Activated CD8-positive, alpha-beta memory T cell treated with anti-CD3 and anti-CD28 coated beads for 48 hours (primary cell): ENCODE measurements at regions not wholly inside any gene's neighbourhood (a gene's known extent, or its start where the extent isn't known, plus 50 kb on each side); places are given as distances from the start of the nearest gene placed in this dataset.

Experiments
- DNase-seq, 3 experiments: peaks; one replicate each; pipeline ENCODE4 v3.0.0-alpha.2; 2020; ENCODE audit warnings: low read depth in 2 of 3, low spot score in 2 of 3

GRCh38 chr12:76611533-76611932 lies 52.0 kb upstream of the OSBPL8 start:
- no peak for DNase-seq

GRCh38 chr12:76614364-76614763 lies 54.8 kb upstream of the OSBPL8 start:
- DNase-seq = no peak

- DNase-seq = no peak
These were observed 58.5 kb upstream of the OSBPL8 start for GRCh38 chr12:76618031-76618430.

- peak in 1 of 3 experiments; percentile 30 for DNase-seq
These were observed 62.0 kb upstream of the OSBPL8 start for GRCh38 chr12:76621582-76622024.

GRCh38 chr12:76622351-76622750 lies 62.8 kb upstream of the OSBPL8 start:
- DNase-seq = no peak

- DNase-seq = no peak
These were observed 63.3 kb upstream of the OSBPL8 start for GRCh38 chr12:76622915-76623314.

- DNase-seq = no peak
These were observed 64.4 kb upstream of the OSBPL8 start for GRCh38 chr12:76623931-76624330.

GRCh38 chr12:76627346-76628135 lies 68.0 kb upstream of the OSBPL8 start:
- DNase-seq = no peak

GRCh38 chr12:76628745-76629144 lies 69.2 kb upstream of the OSBPL8 start:
- DNase-seq = no peak

GRCh38 chr12:76631741-76632140 lies 72.2 kb upstream of the OSBPL8 start:
- DNase-seq = no peak

- no peak for DNase-seq
These were observed 73.8 kb upstream of the OSBPL8 start for GRCh38 chr12:76633415-76633814.

- no peak for DNase-seq
These were observed 74.6 kb upstream of the OSBPL8 start for GRCh38 chr12:76634133-76634532.

- no peak for DNase-seq
These were observed 76.6 kb upstream of the OSBPL8 start for GRCh38 chr12:76636121-76636692.

- DNase-seq = no peak
These were observed 78.2 kb upstream of the OSBPL8 start for GRCh38 chr12:76637807-76638206.

- no peak for DNase-seq
These were observed 80.1 kb upstream of the OSBPL8 start for GRCh38 chr12:76639646-76640045.

- no peak for DNase-seq
These were observed 81.5 kb upstream of the OSBPL8 start for GRCh38 chr12:76641073-76641472.

GRCh38 chr12:76641961-76642360 lies 82.4 kb upstream of the OSBPL8 start:
- no peak for DNase-seq

- no peak for DNase-seq
These were observed 83.9 kb upstream of the OSBPL8 start for GRCh38 chr12:76643438-76643837.

GRCh38 chr12:76644950-76645349 lies 85.4 kb upstream of the OSBPL8 start:
- DNase-seq = no peak

GRCh38 chr12:76645934-76646333 lies 86.4 kb upstream of the OSBPL8 start:
- no peak for DNase-seq

GRCh38 chr12:76646366-76646765 lies 86.8 kb upstream of the OSBPL8 start:
- DNase-seq = no peak

- no peak for DNase-seq
These were observed 89.5 kb upstream of the OSBPL8 start for GRCh38 chr12:76649099-76649498.

GRCh38 chr12:76652402-76652801 lies 92.8 kb upstream of the OSBPL8 start:
- no peak for DNase-seq
